HCT116 (cell line): ENCODE measurements at regions not wholly inside any gene's neighbourhood (a gene's known extent, or its start where the extent isn't known, plus 50 kb on each side); places are given as distances from the start of the nearest gene placed in this dataset.

Source experiments
- CTCF ChIP-seq, 3 experiments: fragments of 200-600 bp in 1 of 3; sonication (generic) in 1 of 3; IDR thresholded peaks in 2 of 3; conservative IDR thresholded peaks in 1 of 3; 2 replicates each; pipeline ENCODE4 v1.5.1; 2012 to 2017; ENCODE audit warnings: low read depth in 2 of 3, low read length in 2 of 3, antibody characterized with exemption in 1 of 3, borderline replicate concordance in 1 of 3, control low read depth in 1 of 3, mild to moderate bottlenecking in 1 of 3, mixed read lengths in 1 of 3, mixed run types in 1 of 3, moderate library complexity in 1 of 3; ENCODE audit not compliant: insufficient read depth in 1 of 3
- YY1 ChIP-seq: IDR thresholded peaks from 2 replicates; pipeline ENCODE4 v1.6.1; 2011; ENCODE audit warnings: low read length, low read depth, moderate library complexity, mild to moderate bottlenecking; ENCODE audit not compliant: insufficient replicate concordance; ENCODE audit errors: extremely low read depth
- ZNF274 ChIP-seq: fragments of 200-500 bp; sonication (Bioruptor generic); IDR thresholded peaks from 2 replicates; pipeline ENCODE4 v1.6.1; 2014; ENCODE audit warnings: mild to moderate bottlenecking, low read depth, low read length, inconsistent platforms

- TF ChIP-seq CTCF (IDR thresholded peaks at IDR 0.05 in 2 of 3, conservative IDR thresholded peaks at IDR 0.05 in 1 of 3; ENCODE audit: borderline replicate concordance in 1 of 3, insufficient read depth in 1 of 3, low read depth in 2 of 3, low read length in 2 of 3) (no peak), YY1 (no peak), ZNF274 (no peak)
Measured at GRCh38 chr2:16112972-16113560, 172.7 kb downstream of the MYCN start.
